Mesodermal cell (in vitro differentiated cells): ENCODE measurements at regions not wholly inside any gene's neighbourhood (a gene's known extent, or its start where the extent isn't known, plus 50 kb on each side); places are given as distances from the start of the nearest gene placed in this dataset.

ENCODE experiments used
- H3K27ac ChIP-seq: 2 replicates; pipeline ENCODE4 v1.7.0; 2013; ENCODE audit warnings: mild to moderate bottlenecking, low read depth, low read length, moderate library complexity; ENCODE audit not compliant: severe bottlenecking
- H3K36me3 ChIP-seq: 2 replicates; pipeline ENCODE4 v1.7.1; 2013; ENCODE audit warnings: mild to moderate bottlenecking, low read length, moderate library complexity; ENCODE audit not compliant: control insufficient read depth, insufficient read depth
- H3K4me1 ChIP-seq: one replicate; pipeline ENCODE4 v1.7.1; 2013; ENCODE audit warnings: mild to moderate bottlenecking, low read length; ENCODE audit not compliant: insufficient read depth, control insufficient read depth, poor library complexity, severe bottlenecking
- H3K4me3 ChIP-seq: 2 replicates; pipeline ENCODE4 v1.7.0; 2013; ENCODE audit warnings: low read length, control low read depth, mild to moderate bottlenecking; ENCODE audit not compliant: insufficient read depth, poor library complexity, severe bottlenecking; ENCODE audit errors: extremely low read depth
- H3K9me3 ChIP-seq: 2 replicates; pipeline ENCODE4 v1.7.1; 2013; ENCODE audit warnings: mild to moderate bottlenecking, low read length, moderate library complexity; ENCODE audit not compliant: control insufficient read depth
- WGBS, 2 experiments: methylation state at CpG; one replicate each; pipeline ENCODE4 v1.1.5; 2013; ENCODE audit warnings: missing lambda C conversion rate in 2 of 2; ENCODE audit not compliant: insufficient coverage in 2 of 2; 5-methylcytosine and 5-hydroxymethylcytosine counted together

DNA sequence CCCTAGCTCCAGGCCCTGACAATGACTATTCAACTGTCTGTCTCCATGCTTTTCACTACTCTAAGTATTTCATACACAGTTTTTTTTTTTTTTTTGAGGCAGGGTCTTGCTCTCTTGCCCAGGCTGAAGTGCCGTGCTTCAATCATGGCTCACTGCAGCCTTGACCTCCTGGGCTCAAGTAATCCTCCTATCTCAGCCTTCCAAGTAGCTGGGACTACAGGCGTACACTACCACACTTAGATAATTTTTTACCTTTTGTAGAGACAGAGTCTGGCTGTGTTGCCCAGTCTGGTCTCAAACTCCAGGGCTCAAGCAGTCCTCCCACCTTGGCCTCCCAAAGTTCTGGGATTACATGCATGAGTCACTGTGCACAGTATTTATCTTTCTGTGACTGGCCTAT, 815.4 kb downstream of the DACH1 start:
- no peaks in the 10 kb centered on the region for H3K36me3 ChIP-seq
- 89 to 100% methylated on average over 1 to 2 of the region's 2 CpGs for WGBS, 2 experiments
- H3K4me1 ChIP-seq = peaks cover 4% of the 10 kb centered on the region

DNA sequence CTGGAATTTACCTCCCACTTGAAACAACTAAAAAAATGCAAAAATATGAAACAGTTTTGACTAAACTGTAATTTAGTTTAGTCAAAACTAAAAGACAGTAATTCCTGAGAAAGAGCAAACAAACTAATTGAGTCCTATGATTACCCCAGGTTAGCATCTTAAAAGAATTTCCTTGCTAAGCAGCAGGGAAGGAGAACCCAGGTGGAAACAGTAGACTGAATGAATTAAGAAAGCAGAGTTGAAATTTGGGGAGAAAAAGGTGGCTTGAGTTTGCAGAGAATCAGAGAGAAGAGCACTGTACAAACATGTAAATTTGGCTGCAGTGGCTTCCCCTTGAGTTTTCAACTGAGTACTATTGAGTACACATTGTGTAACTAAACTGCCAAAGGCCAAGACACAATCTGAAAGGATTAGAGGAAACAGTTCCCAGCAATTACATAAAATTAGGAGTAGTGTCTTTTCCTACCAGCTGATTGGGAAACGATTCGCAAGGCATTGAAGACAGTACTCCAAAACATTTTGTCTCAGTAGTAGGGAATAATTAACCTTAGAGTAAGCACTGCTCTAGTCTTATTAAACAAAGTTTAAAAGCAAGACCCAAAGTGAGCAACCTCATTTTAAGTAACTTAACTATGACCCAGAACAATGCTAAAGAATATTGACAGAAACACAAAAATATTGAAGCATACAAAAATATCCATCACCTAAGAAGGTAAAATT, 820.5 kb downstream of the DACH1 start:
- no peaks in the 10 kb centered on the region for H3K9me3 ChIP-seq
- no peaks in the 10 kb centered on the region for H3K36me3 ChIP-seq
- H3K27ac ChIP-seq = no peak overlapping the region
- H3K4me3 ChIP-seq = no peak overlapping the region
- peaks cover 4% of the 10 kb centered on the region for H3K4me1 ChIP-seq
- WGBS, 2 experiments = 83% methylated on average over 2 of the region's 2 CpGs; no CpG with 5 or more reads in 1 of the 2 experiments

More for the DNA sequence above, 815.4 kb downstream of the DACH1 start:
- Histone ChIP-seq H3K9me3 (no peaks in the 10 kb centered on the region), H3K4me3 (no peak overlapping the region), H3K27ac (no peak overlapping the region)

DNA sequence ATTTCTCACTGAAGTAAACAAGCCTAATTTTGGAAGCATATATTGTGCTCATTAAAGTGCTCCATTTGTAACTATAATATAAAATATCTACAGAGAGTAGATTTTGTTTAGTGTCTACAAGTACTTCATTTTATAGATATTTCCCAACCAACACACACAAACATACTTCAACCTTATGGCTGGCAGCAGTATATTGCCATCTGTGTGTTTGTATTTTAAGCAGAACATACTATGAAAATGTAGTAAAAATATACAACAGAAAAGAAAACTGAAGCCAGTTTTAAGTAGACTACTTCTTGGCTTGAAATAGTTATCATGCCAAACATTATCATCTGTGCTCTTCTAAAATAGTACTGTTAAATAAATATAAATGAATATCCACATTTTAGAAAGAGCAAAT, 821.9 kb downstream of the DACH1 start:
- Histone ChIP-seq H3K36me3 (no peaks in the 10 kb centered on the region), H3K27ac (no peak overlapping the region), H3K9me3 (no peaks in the 10 kb centered on the region), H3K4me1 (peaks cover 4% of the 10 kb centered on the region), H3K4me3 (no peak overlapping the region)

DNA sequence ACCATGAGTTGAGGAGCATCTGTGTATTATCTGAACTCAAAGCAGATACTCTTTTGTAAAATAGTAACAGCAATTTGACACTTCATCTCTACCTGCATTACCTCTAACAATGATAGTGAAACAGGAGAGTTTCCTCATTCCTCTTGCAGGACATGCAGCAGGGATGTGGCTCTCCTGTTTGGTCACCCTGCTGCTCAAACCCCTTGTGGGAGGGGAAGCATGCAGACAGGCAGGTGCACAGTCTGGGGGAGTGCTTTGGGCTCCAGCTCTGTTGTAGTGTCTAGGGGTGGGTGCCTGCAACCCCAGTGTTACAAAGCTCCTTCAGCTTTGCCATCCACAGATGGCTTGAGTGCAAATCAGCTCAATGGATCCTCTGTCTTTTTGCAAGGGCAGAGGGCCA, 827.6 kb downstream of the DACH1 start:
- no peaks in the 10 kb centered on the region for H3K9me3 ChIP-seq
- no peak overlapping the region for H3K27ac ChIP-seq
- no peaks in the 10 kb centered on the region for H3K36me3 ChIP-seq
- H3K4me3 ChIP-seq = no peak overlapping the region
- H3K4me1 ChIP-seq = no peaks in the 10 kb centered on the region

DNA sequence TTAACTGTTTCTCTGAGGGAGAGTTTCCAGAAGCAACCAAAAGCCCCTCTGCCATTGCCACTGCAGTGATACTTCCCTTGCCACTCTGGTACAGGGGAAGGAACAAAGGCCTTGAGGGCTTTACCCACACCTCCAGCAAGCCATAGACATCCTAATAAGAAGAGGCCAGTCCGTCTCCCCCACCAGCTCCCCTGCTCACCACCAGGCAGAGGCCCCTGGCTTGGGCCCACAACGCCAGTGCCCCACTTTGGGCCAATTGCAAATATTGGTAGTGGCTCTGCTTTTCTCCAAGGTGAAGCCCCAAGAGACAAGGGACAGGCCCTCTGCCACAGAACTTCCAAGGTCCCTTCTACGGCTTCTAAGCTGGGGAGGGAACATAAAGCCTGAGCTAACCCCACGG, 833.0 kb downstream of the DACH1 start:
- whole genome bisulfite sequencing, 2 experiments = 86 to 93% methylated on average over 2 to 3 of the region's 4 CpGs
- Histone ChIP-seq H3K36me3 (no peaks in the 10 kb centered on the region), H3K4me1 (no peaks in the 10 kb centered on the region), H3K9me3 (peaks cover 7% of the 10 kb centered on the region), H3K4me3 (no peak overlapping the region), H3K27ac (no peak overlapping the region)

DNA sequence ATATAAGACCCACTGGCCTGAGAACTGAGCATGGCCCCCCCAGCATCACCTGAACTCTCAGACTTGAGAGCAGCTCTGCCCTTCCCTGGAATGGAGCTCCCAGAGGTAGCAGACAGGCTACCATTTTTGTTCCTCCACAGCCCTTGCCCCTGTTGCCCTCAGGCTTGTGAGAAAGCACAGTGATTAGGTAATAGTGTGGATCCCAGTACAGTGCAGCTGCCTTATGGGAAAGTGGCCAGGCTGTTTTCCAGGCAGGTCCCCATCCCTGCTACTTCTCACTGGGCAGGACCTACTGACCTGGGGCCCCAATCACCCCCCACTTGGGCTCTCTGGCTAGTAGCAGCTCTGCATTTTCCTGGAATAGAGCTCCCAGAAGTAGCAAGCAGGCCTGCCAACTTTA, 834.0 kb downstream of the DACH1 start:
- H3K36me3 ChIP-seq = no peaks in the 10 kb centered on the region
- H3K27ac ChIP-seq = no peak overlapping the region
- no peaks in the 10 kb centered on the region for H3K4me1 ChIP-seq
- peaks cover 12% of the 10 kb centered on the region for H3K9me3 ChIP-seq
- no peak overlapping the region for H3K4me3 ChIP-seq

DNA sequence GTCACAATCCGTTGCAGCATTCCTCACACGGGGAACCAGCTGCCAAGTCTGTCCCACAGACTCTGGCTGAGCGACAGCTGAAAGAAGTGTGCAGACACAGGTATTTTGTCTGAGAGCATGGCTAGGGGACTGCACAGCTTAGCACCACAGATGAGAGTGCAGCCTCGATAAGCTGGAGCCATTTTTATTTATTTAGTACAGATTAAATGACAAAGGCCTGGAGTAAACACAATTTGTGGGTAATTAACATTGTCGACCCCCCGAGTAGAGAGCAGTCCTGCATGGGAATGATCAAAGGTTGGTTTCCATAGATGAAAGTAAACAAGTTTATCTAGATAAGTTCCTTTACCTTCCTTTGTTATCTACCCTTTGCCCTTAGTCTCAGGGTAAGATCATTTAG, 836.2 kb downstream of the DACH1 start:
- WGBS, 2 experiments = 47 to 77% methylated on average over 2 to 5 of the region's 6 CpGs

DNA sequence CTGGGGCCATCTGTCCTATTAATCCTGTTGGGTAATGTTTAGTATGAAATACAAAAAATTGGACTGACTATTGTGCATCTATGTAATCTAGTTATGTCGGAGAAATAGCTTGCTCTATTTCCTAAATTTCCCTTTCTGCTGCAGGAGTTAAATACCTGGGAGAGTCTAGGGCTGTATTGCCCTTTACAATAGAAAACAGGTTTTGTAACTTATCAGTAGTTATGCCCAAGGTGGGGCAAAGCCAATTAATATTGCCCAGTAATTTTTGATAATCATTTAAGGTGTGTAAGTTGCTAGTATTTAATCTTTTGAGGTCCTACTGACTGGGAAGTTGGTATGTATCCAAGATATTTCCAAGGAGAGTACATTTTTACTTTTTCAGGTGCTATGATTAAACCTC, 838.1 kb downstream of the DACH1 start:
- H3K36me3 ChIP-seq = no peaks in the 10 kb centered on the region
- H3K4me3 ChIP-seq = no peak overlapping the region
- peaks cover 19% of the 10 kb centered on the region for H3K9me3 ChIP-seq
- no peaks in the 10 kb centered on the region for H3K4me1 ChIP-seq
- no CpG with 5 or more reads among the region's 1 CpG for WGBS, 2 experiments
- H3K27ac ChIP-seq = no peak overlapping the region

More for the DNA sequence above, 836.2 kb downstream of the DACH1 start:
- H3K9me3 ChIP-seq = peaks cover 19% of the 10 kb centered on the region
- H3K36me3 ChIP-seq = no peaks in the 10 kb centered on the region
- no peak overlapping the region for H3K27ac ChIP-seq
- H3K4me3 ChIP-seq = no peak overlapping the region
- H3K4me1 ChIP-seq = no peaks in the 10 kb centered on the region

DNA sequence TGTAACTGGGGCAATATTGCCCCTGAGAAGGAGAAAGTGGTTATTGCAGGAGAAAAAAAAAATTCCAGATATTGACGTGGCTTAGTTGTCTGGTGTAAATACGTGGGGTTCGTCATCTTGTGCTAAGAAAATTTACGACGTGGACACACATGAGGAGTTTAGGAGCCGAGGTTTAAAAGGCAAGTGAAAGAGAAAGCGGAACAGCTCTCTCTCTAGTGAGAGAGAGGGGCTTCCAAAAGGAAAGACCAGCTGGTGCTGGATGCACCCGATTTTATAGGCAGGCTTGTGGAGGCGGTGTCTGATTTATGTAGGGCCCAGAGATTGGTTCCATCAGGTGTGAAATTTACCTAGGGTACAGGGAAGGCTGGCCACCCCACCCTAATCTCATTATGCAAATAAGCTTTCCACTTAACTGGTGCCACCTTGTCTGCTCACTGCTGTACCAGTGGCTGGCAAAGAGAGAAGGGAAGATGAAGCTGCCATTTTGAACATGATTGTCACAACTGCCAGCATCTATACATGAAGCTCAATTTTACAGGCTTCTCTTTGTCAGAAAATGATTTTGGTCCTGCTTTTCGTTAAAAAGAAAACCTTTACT, 845.1 kb downstream of the DACH1 start:
- Histone ChIP-seq H3K9me3 (peaks cover 4% of the 10 kb centered on the region), H3K4me3 (no peak overlapping the region), H3K27ac (no peak overlapping the region), H3K36me3 (no peaks in the 10 kb centered on the region), H3K4me1 (no peaks in the 10 kb centered on the region)
- 92 to 94% methylated on average over 7 to 8 of the region's 10 CpGs for WGBS, 2 experiments

DNA sequence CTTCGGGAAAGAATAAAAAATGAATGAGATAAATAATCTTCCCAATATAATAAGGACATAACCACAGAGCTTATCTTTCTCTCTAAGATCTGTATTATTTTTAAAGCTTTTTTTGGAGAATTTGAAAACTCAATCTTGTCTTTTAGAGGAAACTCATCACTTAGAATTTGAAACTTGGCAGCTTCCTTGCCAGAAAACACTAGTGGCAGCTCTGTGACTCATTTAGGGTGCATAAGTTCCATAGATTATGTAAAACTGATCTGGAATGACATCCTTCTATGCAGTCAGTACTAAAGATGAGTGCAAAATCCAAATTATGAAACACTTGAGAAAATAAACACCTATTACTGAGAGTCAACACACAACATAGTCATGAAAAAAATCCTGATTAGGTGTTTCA, 848.0 kb downstream of the DACH1 start:
- no peak overlapping the region for H3K27ac ChIP-seq
- H3K36me3 ChIP-seq = no peaks in the 10 kb centered on the region
- no CpG with 5 or more reads among the region's 1 CpG for WGBS, 2 experiments
- H3K4me3 ChIP-seq = no peak overlapping the region
- no peaks in the 10 kb centered on the region for H3K9me3 ChIP-seq
- H3K4me1 ChIP-seq = no peaks in the 10 kb centered on the region

DNA sequence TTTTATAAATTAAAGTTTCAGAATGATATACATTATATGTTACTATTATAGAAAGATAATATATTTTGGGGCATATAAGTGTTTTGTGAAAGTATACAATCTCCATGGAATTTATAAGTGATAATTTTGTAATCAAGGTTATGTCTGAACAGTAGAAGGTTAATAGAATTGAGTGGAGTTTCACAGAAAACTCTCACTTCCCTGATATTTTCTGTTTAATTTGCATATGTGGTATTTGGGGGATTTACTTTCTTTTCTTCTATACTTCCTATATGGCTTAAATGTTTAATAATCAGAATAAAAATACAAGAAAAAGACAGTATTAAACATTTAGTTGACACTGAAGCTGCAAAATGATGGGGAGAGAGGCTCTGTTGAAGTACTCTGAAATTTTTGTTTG, 848.5 kb downstream of the DACH1 start:
- Histone ChIP-seq H3K4me3 (no peak overlapping the region), H3K9me3 (no peaks in the 10 kb centered on the region), H3K4me1 (no peaks in the 10 kb centered on the region), H3K27ac (no peak overlapping the region), H3K36me3 (no peaks in the 10 kb centered on the region)
